Mesothelial cell of epicardium (in vitro differentiated cells): ENCODE measurements at regions not wholly inside any gene's neighbourhood (a gene's known extent, or its start where the extent isn't known, plus 50 kb on each side); places are given as distances from the start of the nearest gene placed in this dataset.

Source experiments
- DNase-seq, 2 experiments: peaks; one replicate each; pipeline ENCODE4 v3.0.0; 2021; ENCODE audit warnings: low spot score in 2 of 2; ENCODE audit not compliant: unreplicated experiment in 2 of 2
- H3K27ac Mint-ChIP-seq: 2 replicates; pipeline ENCODE4 v1.8.0; 2021; ENCODE audit warnings: mixed read lengths
- H3K27me3 Mint-ChIP-seq: 2 replicates; pipeline ENCODE4 v1.8.0; 2021; ENCODE audit warnings: low read depth, mixed read lengths
- H3K36me3 Mint-ChIP-seq: 2 replicates; pipeline ENCODE4 v1.8.0; 2021; ENCODE audit warnings: mixed read lengths
- H3K4me1 Mint-ChIP-seq: 2 replicates; pipeline ENCODE4 v1.8.0; 2021; ENCODE audit warnings: mixed read lengths
- H3K4me3 Mint-ChIP-seq: 2 replicates; pipeline ENCODE4 v1.8.0; 2021; ENCODE audit warnings: mild to moderate bottlenecking, moderate library complexity, mixed read lengths
- H3K9me3 Mint-ChIP-seq: 2 replicates; pipeline ENCODE4 v1.8.0; 2021; ENCODE audit warnings: mixed read lengths
- TF ChIP-seq, protein P1 (sequence below): fragments of 200-600 bp; sonication (generic); IDR thresholded peaks from one replicate; pipeline ENCODE4 v1.5.0; 2021; ENCODE audit warnings: antibody characterized with exemption; ENCODE audit not compliant: unreplicated experiment

DNA sequence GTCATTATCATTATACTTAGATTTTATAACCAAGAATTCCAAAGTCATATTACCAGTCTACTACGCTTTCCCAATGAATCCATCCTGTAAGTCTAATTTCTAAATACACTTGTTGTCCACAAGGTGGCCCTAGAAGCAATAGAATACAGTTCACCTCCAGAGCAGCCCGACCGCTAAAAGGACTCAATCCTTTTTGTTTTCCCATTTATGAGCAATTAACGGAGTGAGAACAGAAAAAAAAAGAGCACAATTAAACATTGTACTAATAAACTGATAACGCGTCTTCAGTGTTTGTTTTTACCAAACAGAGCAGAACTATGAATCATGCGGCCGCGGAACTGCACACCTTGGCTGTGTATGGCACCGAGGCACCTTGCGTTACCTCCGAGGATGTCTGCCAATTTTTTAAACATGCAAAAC is 160.7 kb upstream of the DAPK1 start:
- Mint-ChIP-seq H3K27ac (peak overlapping the region; percentile 97), H3K4me3 (peak overlapping the region; percentile 84), H3K4me1 (peaks cover 33% of the 10 kb centered on the region), H3K36me3 (no peaks in the 10 kb centered on the region), H3K9me3 (peaks cover 2% of the 10 kb centered on the region), H3K27me3 (no peaks in the 10 kb centered on the region)
- no peak for DNase-seq
- TF ChIP-seq, protein P1, sequence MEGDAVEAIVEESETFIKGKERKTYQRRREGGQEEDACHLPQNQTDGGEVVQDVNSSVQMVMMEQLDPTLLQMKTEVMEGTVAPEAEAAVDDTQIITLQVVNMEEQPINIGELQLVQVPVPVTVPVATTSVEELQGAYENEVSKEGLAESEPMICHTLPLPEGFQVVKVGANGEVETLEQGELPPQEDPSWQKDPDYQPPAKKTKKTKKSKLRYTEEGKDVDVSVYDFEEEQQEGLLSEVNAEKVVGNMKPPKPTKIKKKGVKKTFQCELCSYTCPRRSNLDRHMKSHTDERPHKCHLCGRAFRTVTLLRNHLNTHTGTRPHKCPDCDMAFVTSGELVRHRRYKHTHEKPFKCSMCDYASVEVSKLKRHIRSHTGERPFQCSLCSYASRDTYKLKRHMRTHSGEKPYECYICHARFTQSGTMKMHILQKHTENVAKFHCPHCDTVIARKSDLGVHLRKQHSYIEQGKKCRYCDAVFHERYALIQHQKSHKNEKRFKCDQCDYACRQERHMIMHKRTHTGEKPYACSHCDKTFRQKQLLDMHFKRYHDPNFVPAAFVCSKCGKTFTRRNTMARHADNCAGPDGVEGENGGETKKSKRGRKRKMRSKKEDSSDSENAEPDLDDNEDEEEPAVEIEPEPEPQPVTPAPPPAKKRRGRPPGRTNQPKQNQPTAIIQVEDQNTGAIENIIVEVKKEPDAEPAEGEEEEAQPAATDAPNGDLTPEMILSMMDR: peak; percentile 90

DNA sequence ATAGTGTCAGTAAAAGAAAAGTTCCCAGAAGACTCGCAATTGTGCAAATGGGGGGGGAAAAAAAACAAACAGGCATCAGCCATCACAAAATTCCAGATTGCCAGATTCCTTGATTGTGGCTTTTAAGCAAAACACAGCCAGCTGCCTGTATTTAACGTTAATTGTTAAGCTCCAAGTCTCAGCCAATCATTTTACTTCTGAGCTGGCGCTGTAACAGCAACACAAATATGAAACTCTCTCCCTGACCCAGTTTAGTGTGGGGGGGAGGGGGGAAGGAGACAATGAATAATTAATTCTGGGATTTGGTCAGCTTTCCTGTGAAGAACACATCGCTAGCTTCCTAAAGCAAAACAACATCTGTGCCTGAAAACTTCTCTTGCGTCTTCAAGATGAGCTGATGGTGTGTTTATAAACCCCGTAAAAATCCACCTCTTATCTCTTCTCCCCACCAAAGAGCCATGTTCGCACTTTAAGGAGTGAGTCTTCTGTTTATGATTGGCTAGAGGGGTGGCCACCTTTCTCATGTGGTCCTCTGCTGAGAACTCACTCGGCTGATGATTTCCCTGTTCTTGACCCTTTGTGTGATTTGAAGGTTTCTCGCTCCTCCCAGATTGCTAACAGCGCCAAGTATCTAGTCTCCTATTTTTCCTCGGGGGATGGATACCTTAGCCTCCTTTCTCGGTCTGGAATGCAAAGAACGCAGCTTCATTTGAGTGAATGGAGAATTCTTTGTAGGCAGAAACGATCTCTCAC is 160.2 kb upstream of the DAPK1 start:
- Mint-ChIP-seq H3K4me1 (peaks cover 37% of the 10 kb centered on the region), H3K27ac (peak overlapping the region; percentile 97), H3K4me3 (peak overlapping the region; percentile 84), H3K9me3 (no peaks in the 10 kb centered on the region), H3K36me3 (no peaks in the 10 kb centered on the region), H3K27me3 (no peaks in the 10 kb centered on the region)
- DNase-seq: peak in 1 of 2 experiments; percentile 39
- TF ChIP-seq, protein P1: no peak

DNA sequence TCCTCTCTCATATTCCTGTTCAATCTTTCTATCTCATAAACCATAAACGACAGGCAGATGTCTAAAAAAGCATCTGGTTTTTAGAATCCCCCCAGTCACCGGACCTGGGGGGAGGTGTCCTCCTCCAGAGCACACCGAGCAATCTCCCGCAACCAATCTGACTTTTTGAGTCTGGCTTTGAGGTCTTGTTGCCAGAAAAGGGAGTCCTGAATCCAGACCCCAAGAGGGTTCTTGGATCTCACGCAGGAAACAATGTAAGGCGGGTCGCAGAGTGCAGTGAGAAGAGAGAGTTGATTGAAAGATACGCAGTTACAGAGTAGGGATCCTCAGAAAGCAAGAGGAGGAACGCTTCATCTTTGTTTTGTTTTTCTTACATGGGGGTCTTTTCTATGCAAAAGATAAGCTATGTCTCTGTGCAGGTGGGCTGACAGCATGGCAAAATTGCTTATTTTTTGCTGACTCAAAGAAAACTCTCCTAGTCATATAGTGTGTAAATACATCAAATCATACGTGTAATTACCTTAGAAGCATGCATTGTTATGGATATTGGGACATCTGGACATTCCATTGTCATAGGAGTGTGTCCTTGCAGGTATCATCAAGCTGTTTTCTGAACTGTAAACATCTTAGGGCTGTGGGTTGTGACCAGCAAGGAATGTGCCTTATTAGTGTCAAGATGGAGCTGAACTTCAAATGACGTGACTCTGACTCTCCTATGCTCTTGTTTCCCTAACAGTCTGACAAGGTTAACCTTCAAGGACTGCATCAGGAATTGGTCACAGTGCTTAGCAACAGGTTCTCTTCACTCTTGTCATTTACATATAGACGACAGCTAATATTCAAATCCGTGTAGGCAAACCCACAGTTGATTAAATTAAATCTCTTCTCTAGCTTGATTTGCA is 159.3 kb upstream of the DAPK1 start:
- no peaks in the 10 kb centered on the region for H3K9me3 Mint-ChIP-seq
- peak overlapping the region; percentile 97 for H3K27ac Mint-ChIP-seq
- no peaks in the 10 kb centered on the region for H3K27me3 Mint-ChIP-seq
- H3K36me3 Mint-ChIP-seq: no peaks in the 10 kb centered on the region
- DNase-seq: no peak
- peaks cover 44% of the 10 kb centered on the region for H3K4me1 Mint-ChIP-seq
- TF ChIP-seq, protein P1: no peak
- peak overlapping the region; percentile 84 for H3K4me3 Mint-ChIP-seq

DNA sequence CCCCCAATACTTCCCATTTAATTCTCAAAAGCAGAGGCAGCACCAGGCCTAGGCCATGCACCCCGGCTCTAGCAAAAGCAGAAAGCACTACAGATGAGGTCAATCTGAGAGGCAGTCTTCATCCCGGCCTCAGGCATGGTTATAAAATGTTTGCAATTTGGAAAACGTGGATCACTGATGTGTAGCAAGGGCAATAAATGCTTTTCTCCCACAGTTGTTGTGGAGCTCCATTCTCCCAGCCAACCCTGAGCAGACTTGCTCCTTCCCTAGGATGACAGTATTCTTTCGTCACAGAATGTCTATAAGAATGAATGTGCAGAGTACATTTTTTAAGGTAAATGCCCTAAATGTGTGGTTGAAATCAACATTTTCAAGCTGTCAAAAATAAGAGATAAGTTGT is 157.3 kb upstream of the DAPK1 start:
- H3K9me3 Mint-ChIP-seq: no peaks in the 10 kb centered on the region
- TF ChIP-seq, protein P1: no peak
- H3K27ac Mint-ChIP-seq: no peak overlapping the region
- no peaks in the 10 kb centered on the region for H3K27me3 Mint-ChIP-seq
- H3K4me3 Mint-ChIP-seq: no peak overlapping the region
- no peak for DNase-seq
- peaks cover 55% of the 10 kb centered on the region for H3K4me1 Mint-ChIP-seq
- H3K36me3 Mint-ChIP-seq: no peaks in the 10 kb centered on the region

DNA sequence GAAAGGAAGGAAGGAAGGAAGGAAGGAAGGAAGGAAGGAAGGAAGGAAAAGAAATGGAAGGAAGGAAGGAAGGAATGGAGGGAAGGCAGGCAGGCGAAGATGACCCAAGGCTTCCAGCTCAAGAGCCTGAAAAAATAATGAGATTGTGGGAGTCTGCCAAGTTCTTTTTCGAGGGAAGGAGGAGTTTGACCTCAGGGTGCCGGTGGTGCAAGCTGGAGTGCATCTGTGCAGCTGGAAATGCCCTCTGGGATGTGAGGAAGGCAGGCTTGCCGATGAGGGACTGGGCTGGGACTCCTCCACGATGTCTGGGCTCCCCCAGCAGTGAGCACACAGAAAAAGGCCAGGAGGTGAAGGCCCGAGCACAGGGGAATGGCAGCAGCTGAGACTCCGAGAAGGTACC is 154.9 kb upstream of the DAPK1 start:
- H3K4me1 Mint-ChIP-seq: peaks cover 54% of the 10 kb centered on the region
- no peak overlapping the region for H3K4me3 Mint-ChIP-seq
- TF ChIP-seq, protein P1: no peak
- H3K27ac Mint-ChIP-seq: peak overlapping the region; percentile 39
- H3K36me3 Mint-ChIP-seq: no peaks in the 10 kb centered on the region
- no peaks in the 10 kb centered on the region for H3K27me3 Mint-ChIP-seq
- no peaks in the 10 kb centered on the region for H3K9me3 Mint-ChIP-seq
- no peak for DNase-seq
